Left colon (tissue), 2 donors: ENCODE measurements at regions not wholly inside any gene's neighbourhood (a gene's known extent, or its start where the extent isn't known, plus 50 kb on each side); places are given as distances from the start of the nearest gene placed in this dataset.

Source experiments
- ATAC-seq: fragments of 200-7000 bp; cut with Tn5 transposase; one replicate; pipeline ENCODE4 v1.9.1; 2020; ENCODE audit warnings: mild to moderate bottlenecking, moderate library complexity
- DNase-seq, 2 donors: peaks; one replicate each; pipeline ENCODE4 v3.0.0-alpha.2; 2020
- intact Hi-C, 2 donors: fragments of 100-400 bp; cut with DNase I in 1 of 2; cut with micrococcal nuclease in 1 of 2; formaldehyde crosslinking; loops; one replicate each; pipeline versions ENCODE4 v1.11.2 to v1.14.0; 2022; cut with DNase I, micrococcal nuclease
- donor health status: DM: no; HTN: no; CAD: no.
- donor health status: DM: yes; HTN: yes; CAD: no.

GRCh38 chr9:8019636-8020035 lies 220.1 kb upstream of the DMAC1 start:
- DNase-seq = no peak
- no peak for ATAC-seq
- intact Hi-C loops = no loop called here

- no peak for DNase-seq
- intact Hi-C loops = no loop called here
- no peak for ATAC-seq
Measured at GRCh38 chr9:8014997-8015682, 215.6 kb upstream of the DMAC1 start.

- ATAC-seq (no peak), DNase-seq (no peak)
- intact Hi-C loops = no loop called here
Measured at GRCh38 chr9:8012986-8013385, 213.4 kb upstream of the DMAC1 start.

- DNase-seq (no peak), ATAC-seq (no peak)
- intact Hi-C loops = no loop called here
Measured at GRCh38 chr9:8011974-8012373, 212.4 kb upstream of the DMAC1 start.

GRCh38 chr9:7996558-7996957 lies 197.0 kb upstream of the DMAC1 start:
- DNase-seq = no peak
- intact Hi-C loops = no loop called here
- ATAC-seq = no peak

GRCh38 chr9:7988644-7989280 lies 189.2 kb upstream of the DMAC1 start:
- intact Hi-C loops = no loop called here
- ATAC-seq (no peak), DNase-seq (no peak)

- intact Hi-C loops = no loop called here
- ATAC-seq = no peak
Measured at GRCh38 chr9:7984692-7985091, 185.1 kb upstream of the DMAC1 start.

GRCh38 chr9:7984203-7984602 lies 184.6 kb upstream of the DMAC1 start:
- ATAC-seq (no peak), DNase-seq (no peak)
- intact Hi-C loops = no loop called here

More at GRCh38 chr9:7984692-7985091, 185.1 kb upstream of the DMAC1 start:
- no peak for DNase-seq

GRCh38 chr9:7983490-7983889 lies 183.9 kb upstream of the DMAC1 start:
- DNase-seq (no peak), ATAC-seq (peak; percentile 90)
- intact Hi-C loops = no loop called here

- peak; percentile 27 for ATAC-seq
- intact Hi-C loops = no loop called here
- no peak for DNase-seq
Measured at GRCh38 chr9:7982907-7983306, 183.3 kb upstream of the DMAC1 start.

- intact Hi-C loops = no loop called here
- no peak for ATAC-seq
Measured at GRCh38 chr9:7980691-7981289, 181.2 kb upstream of the DMAC1 start.

GRCh38 chr9:7980041-7980440 lies 180.5 kb upstream of the DMAC1 start:
- intact Hi-C loops = no loop called here
- DNase-seq (no peak), ATAC-seq (no peak)

More at GRCh38 chr9:7980691-7981289, 181.2 kb upstream of the DMAC1 start:
- no peak for DNase-seq

GRCh38 chr9:7979611-7980010 lies 180.0 kb upstream of the DMAC1 start:
- intact Hi-C loops = no loop called here

GRCh38 chr9:7977586-7977985 lies 178.0 kb upstream of the DMAC1 start:
- DNase-seq (no peak), ATAC-seq (no peak)
- intact Hi-C loops = no loop called here

More at GRCh38 chr9:7979611-7980010, 180.0 kb upstream of the DMAC1 start:
- DNase-seq (no peak), ATAC-seq (no peak)

GRCh38 chr9:7976856-7977255 lies 177.3 kb upstream of the DMAC1 start:
- DNase-seq (no peak), ATAC-seq (no peak)
- intact Hi-C loops = no loop called here

- ATAC-seq (peak; percentile 70), DNase-seq (no peak)
- intact Hi-C loops = no loop called here
Measured at GRCh38 chr9:7976167-7976755, 176.7 kb upstream of the DMAC1 start.

GRCh38 chr9:7975336-7975735 lies 175.8 kb upstream of the DMAC1 start:
- DNase-seq (no peak), ATAC-seq (no peak)

GRCh38 chr9:7974335-7974960 lies 174.9 kb upstream of the DMAC1 start:
- no peak for DNase-seq
- intact Hi-C loops = no loop called here

More at GRCh38 chr9:7975336-7975735, 175.8 kb upstream of the DMAC1 start:
- intact Hi-C loops = no loop called here

GRCh38 chr9:7973123-7973522 lies 173.5 kb upstream of the DMAC1 start:
- ATAC-seq (peak; percentile 69), DNase-seq (peak in 1 of 2 donors; percentile 38)
- intact Hi-C loops = no loop called here

More at GRCh38 chr9:7974335-7974960, 174.9 kb upstream of the DMAC1 start:
- ATAC-seq = peak; percentile 21
